ENCODE measurements at regions not wholly inside any gene's neighbourhood (a gene's known extent, or its start where the extent isn't known, plus 50 kb on each side); places are given as distances from the start of the nearest gene placed in this dataset.

GRCh38 chr2:120511536-120511935, 165.6 kb downstream of the INHBB start:
- TF ChIP-seq, protein P1, sequence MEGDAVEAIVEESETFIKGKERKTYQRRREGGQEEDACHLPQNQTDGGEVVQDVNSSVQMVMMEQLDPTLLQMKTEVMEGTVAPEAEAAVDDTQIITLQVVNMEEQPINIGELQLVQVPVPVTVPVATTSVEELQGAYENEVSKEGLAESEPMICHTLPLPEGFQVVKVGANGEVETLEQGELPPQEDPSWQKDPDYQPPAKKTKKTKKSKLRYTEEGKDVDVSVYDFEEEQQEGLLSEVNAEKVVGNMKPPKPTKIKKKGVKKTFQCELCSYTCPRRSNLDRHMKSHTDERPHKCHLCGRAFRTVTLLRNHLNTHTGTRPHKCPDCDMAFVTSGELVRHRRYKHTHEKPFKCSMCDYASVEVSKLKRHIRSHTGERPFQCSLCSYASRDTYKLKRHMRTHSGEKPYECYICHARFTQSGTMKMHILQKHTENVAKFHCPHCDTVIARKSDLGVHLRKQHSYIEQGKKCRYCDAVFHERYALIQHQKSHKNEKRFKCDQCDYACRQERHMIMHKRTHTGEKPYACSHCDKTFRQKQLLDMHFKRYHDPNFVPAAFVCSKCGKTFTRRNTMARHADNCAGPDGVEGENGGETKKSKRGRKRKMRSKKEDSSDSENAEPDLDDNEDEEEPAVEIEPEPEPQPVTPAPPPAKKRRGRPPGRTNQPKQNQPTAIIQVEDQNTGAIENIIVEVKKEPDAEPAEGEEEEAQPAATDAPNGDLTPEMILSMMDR (conservative IDR thresholded peaks at IDR 0.05; ENCODE audit: low read depth, low read length) = no peak
- no peak for TF ChIP-seq EZH2 (IDR thresholded peaks at IDR 0.05; ENCODE audit: borderline replicate concordance, low read depth, low read length, poor library complexity, severe bottlenecking)
- no peaks in the 10 kb centered on the region for H3K9me3 ChIP-seq (ENCODE audit: low read depth, low read length, poor library complexity, severe bottlenecking)
- intact Hi-C loops (cut with micrococcal nuclease; ENCODE audit: unreplicated experiment) = loop anchor here (10.0 kb wide), 1 partner anchor 167 kb away; the partner anchor contains the start of gene INHBB
- POLR2A ChIA-PET (ENCODE audit: low non-redundant PET) = no interaction called here
- BruUV-seq (replicated peaks) = no TSS peak
- CTCF ChIA-PET = no interaction called here
- no peaks in the 10 kb centered on the region for H3K4me1 ChIP-seq (ENCODE audit: insufficient read depth, low read length, poor library complexity, severe bottlenecking)
- no peak for DNase-seq (ENCODE audit: low spot score)
- no peaks in the 10 kb centered on the region for H3K36me3 ChIP-seq (ENCODE audit: insufficient read depth, low read length, poor library complexity, severe bottlenecking)
- H3K27ac ChIP-seq (ENCODE audit: low read depth, low read length, poor library complexity, severe bottlenecking) = no peak overlapping the region
- H3K27me3 ChIP-seq (replicated peaks; ENCODE audit: insufficient read depth, low read depth, low read length, poor library complexity) = no peaks in the 10 kb centered on the region
- H3K4me3 ChIP-seq (ENCODE audit: low read depth, low read length, poor library complexity, severe bottlenecking) = no peak overlapping the region

DNA sequence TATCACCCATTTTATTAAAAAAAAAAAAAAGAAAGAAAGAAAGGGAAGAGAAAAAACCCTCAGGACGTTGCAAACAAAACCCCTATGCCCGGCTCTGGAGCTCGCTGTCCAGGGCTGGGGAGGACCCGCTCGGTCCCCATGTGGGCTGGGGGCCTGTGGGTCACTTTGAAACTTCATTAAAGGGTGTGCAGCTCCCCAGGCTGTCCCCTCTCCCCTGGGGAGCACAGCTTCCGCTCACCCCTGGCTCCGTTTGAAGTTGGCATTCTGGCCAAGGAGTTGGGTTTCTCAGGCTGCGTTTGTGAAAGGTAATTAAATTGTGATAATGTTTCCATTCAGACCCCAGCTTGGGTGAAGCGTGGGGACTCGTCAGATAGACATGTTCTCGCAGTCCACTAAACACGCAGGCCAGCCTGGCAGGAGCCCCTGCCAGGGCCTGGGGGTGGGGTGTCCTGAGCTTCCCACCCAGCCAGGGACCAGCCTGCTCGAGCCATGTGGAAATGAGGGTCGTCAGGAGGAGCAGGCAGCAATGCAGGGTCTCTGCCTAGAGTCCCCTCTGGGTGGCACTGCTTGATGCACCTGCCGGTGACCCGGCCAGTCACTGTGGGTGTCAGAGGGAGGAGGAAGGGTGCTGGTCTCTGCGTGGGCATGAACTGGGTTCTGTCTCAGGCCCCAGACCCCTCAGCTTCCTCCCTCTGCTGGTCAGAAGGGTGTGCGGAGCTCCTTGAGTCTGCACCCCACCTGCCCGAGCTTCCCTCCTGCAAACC, 166.2 kb downstream of the INHBB start:
- H3K4me3 ChIP-seq (ENCODE audit: low read depth, low read length, poor library complexity, severe bottlenecking) = no peak overlapping the region
- H3K4me1 ChIP-seq (ENCODE audit: insufficient read depth, low read length, poor library complexity, severe bottlenecking) = no peaks in the 10 kb centered on the region
- BruUV-seq (replicated peaks) = no TSS peak
- no peaks in the 10 kb centered on the region for H3K36me3 ChIP-seq (ENCODE audit: insufficient read depth, low read length, poor library complexity, severe bottlenecking)
- TF ChIP-seq, protein P1 (conservative IDR thresholded peaks at IDR 0.05; ENCODE audit: low read depth, low read length) = no peak
- TF ChIP-seq EZH2 (IDR thresholded peaks at IDR 0.05; ENCODE audit: borderline replicate concordance, low read depth, low read length, poor library complexity, severe bottlenecking) = no peak
- DNase-seq (ENCODE audit: low spot score) = no peak
- H3K27me3 ChIP-seq (replicated peaks; ENCODE audit: insufficient read depth, low read depth, low read length, poor library complexity) = no peaks in the 10 kb centered on the region
- POLR2A ChIA-PET (ENCODE audit: low non-redundant PET) = no interaction called here
- H3K9me3 ChIP-seq (ENCODE audit: low read depth, low read length, poor library complexity, severe bottlenecking) = no peaks in the 10 kb centered on the region
- no peak overlapping the region for H3K27ac ChIP-seq (ENCODE audit: low read depth, low read length, poor library complexity, severe bottlenecking)
- CTCF ChIA-PET = no interaction called here
- intact Hi-C loops (cut with micrococcal nuclease; ENCODE audit: unreplicated experiment) = loop anchor here (10.0 kb wide), 1 partner anchor 167 kb away; the partner anchor contains the start of gene INHBB

GRCh38 chr2:120513776-120514357, 167.9 kb downstream of the INHBB start:
- ChIA-PET CTCF (interaction anchor here (0.6 kb wide), 1 partner anchor 167 kb away, joined by 17 read pairs; no protein-coding TSS in a partner anchor), POLR2A (ENCODE audit: low non-redundant PET) (no interaction called here)
- BruUV-seq (replicated peaks) = no TSS peak
- DNase-seq (ENCODE audit: low spot score) = no peak
- no peak overlapping the region for H3K4me3 ChIP-seq (ENCODE audit: low read depth, low read length, poor library complexity, severe bottlenecking)
- H3K4me1 ChIP-seq (ENCODE audit: insufficient read depth, low read length, poor library complexity, severe bottlenecking) = no peaks in the 10 kb centered on the region
- no peak overlapping the region for H3K27ac ChIP-seq (ENCODE audit: low read depth, low read length, poor library complexity, severe bottlenecking)
- TF ChIP-seq, protein P1 (conservative IDR thresholded peaks at IDR 0.05; ENCODE audit: low read depth, low read length) = no peak
- no peak for TF ChIP-seq EZH2 (IDR thresholded peaks at IDR 0.05; ENCODE audit: borderline replicate concordance, low read depth, low read length, poor library complexity, severe bottlenecking)
- intact Hi-C loops (cut with micrococcal nuclease; ENCODE audit: unreplicated experiment) = loop anchor here (10.0 kb wide), 1 partner anchor 169 kb away; the partner anchor contains the start of gene INHBB
- H3K9me3 ChIP-seq (ENCODE audit: low read depth, low read length, poor library complexity, severe bottlenecking) = no peaks in the 10 kb centered on the region
- no peaks in the 10 kb centered on the region for H3K27me3 ChIP-seq (replicated peaks; ENCODE audit: insufficient read depth, low read depth, low read length, poor library complexity)
- H3K36me3 ChIP-seq (ENCODE audit: insufficient read depth, low read length, poor library complexity, severe bottlenecking) = no peaks in the 10 kb centered on the region
